ENCODE measurements at regions not wholly inside any gene's neighbourhood (a gene's known extent, or its start where the extent isn't known, plus 50 kb on each side); places are given as distances from the start of the nearest gene placed in this dataset.

DNA sequence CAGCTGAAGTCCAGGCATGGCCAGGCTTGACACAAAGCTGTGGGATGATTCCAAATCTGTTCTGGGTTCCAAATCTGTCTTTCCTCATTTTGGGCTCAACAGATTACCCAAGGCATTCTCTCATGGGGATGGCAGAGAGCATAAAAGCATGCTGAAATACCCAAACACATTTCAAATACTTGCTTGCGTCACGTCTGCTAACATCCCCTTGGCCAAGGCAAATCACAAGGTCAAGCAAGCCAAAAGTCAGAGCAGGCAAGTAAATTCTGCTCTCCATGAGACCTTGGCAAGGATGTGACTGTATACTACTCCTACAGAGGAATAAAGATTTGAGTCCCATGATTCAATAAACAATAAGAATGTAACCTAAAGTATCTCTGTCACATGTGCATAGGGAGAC is 306.7 kb downstream of the EPB41L4A start:
- peak; percentile 38 for FAIRE-seq
- no peak for DNase-seq (ENCODE audit: insufficient read length)
- no peak for TF ChIP-seq TAF1 (IDR thresholded peaks at IDR 0.05; ENCODE audit: borderline replicate concordance, low read depth, low read length)
- no peak for TF ChIP-seq POLR2A (IDR thresholded peaks at IDR 0.05; ENCODE audit: low read depth, low read length)
- TF ChIP-seq POLR2AphosphoS5 (IDR thresholded peaks at IDR 0.05; ENCODE audit: low read depth, low read length) = no peak

DNA sequence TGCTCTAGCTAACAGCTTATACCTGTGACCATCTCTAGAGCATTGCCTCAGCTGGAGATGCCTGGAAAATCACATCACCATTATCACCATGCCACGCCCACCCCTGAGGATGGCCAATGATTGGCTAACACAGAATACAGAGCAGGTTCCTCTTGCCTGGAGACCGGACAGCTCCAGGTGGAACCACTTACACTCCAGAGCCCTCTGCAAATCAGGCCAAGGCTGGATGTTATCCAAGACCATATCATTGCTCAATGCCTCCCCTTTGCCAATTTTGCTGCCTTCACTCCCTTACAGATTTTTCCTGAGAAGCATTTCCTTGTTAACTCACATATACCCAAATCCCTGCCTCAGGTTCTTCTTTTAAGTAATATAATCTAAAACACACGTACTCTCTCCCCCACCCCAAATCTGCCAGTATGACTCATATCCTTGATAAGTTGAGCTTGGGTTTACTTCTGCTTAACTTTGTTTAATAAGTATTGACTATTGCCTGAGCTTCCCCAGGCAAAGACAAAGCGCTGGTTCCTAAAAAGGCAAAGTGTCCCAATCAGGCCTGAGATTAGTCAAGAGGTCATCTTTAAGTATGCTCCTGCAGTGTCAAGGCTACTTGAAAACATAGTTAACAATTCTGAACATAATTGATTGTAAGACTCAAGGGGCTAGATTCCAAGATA is 309.6 kb downstream of the EPB41L4A start:
- DNase-seq (ENCODE audit: insufficient read length) (no peak), FAIRE-seq (peak; percentile 33)
- TF ChIP-seq POLR2AphosphoS5 (IDR thresholded peaks at IDR 0.05; ENCODE audit: low read depth, low read length) (no peak), TAF1 (IDR thresholded peaks at IDR 0.05; ENCODE audit: borderline replicate concordance, low read depth, low read length) (no peak), POLR2A (IDR thresholded peaks at IDR 0.05; ENCODE audit: low read depth, low read length) (no peak)

DNA sequence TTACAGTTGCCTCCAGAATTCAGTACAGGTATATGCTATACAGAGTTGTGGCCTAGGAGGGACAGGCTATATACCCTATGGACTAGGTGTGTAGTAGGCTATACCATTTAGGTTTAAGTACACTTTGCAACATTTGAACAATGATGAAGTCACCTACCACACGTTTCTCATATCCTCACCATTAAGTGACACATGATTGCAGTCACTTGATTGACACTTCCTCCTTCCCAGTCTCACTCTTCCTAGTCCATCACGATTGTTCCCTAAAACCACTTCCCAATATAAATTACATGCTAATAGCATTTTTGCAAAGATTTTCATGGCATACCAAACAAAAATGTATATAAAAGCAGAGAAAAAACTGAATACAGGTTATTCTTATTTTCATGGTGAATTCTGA is 312.2 kb downstream of the EPB41L4A start:
- FAIRE-seq (no peak), DNase-seq (ENCODE audit: insufficient read length) (no peak)
- TF ChIP-seq POLR2AphosphoS5 (IDR thresholded peaks at IDR 0.05; ENCODE audit: low read depth, low read length) (no peak), TAF1 (IDR thresholded peaks at IDR 0.05; ENCODE audit: borderline replicate concordance, low read depth, low read length) (no peak), POLR2A (IDR thresholded peaks at IDR 0.05; ENCODE audit: low read depth, low read length) (no peak)

GRCh38 chr5:112097768-112098167 is 321.3 kb downstream of the EPB41L4A start:
- no peak for DNase-seq (ENCODE audit: insufficient read length)
- TF ChIP-seq TAF1 (IDR thresholded peaks at IDR 0.05; ENCODE audit: borderline replicate concordance, low read depth, low read length) (no peak), POLR2AphosphoS5 (IDR thresholded peaks at IDR 0.05; ENCODE audit: low read depth, low read length) (no peak), POLR2A (IDR thresholded peaks at IDR 0.05; ENCODE audit: low read depth, low read length) (no peak)
- FAIRE-seq = no peak

DNA sequence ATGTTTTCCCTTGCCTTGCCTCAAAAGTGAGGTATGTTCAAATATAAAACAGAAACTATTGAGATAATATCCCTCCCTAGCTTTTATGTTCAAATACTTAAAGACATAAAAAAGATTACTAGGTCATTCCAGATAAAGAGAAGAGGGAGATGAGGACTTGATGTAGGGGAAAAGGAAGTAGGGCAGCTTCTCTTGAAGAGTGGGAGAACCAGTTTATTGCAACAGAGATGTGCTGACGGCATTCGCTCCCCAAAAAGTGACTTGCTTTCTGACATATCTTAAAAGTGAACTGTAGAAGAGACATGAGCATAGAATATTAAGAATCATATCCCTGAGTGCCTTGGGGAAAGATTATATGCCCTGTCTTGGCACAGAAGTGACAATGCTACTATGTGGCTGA is 330.2 kb upstream of the NREP start:
- FAIRE-seq = no peak
- no peak for TF ChIP-seq TAF1 (IDR thresholded peaks at IDR 0.05; ENCODE audit: borderline replicate concordance, low read depth, low read length)
- no peak for TF ChIP-seq POLR2AphosphoS5 (IDR thresholded peaks at IDR 0.05; ENCODE audit: low read depth, low read length)
- TF ChIP-seq POLR2A (IDR thresholded peaks at IDR 0.05; ENCODE audit: low read depth, low read length) = no peak
- no peak for DNase-seq (ENCODE audit: insufficient read length)

GRCh38 chr5:112086740-112087139 is 329.7 kb upstream of the NREP start:
- TF ChIP-seq TAF1 (IDR thresholded peaks at IDR 0.05; ENCODE audit: borderline replicate concordance, low read depth, low read length) (no peak), POLR2A (IDR thresholded peaks at IDR 0.05; ENCODE audit: low read depth, low read length) (no peak), POLR2AphosphoS5 (IDR thresholded peaks at IDR 0.05; ENCODE audit: low read depth, low read length) (no peak)
- DNase-seq (ENCODE audit: insufficient read length) = no peak
- FAIRE-seq = no peak

GRCh38 chr5:112084149-112084548 is 327.2 kb upstream of the NREP start:
- TF ChIP-seq POLR2A (IDR thresholded peaks at IDR 0.05; ENCODE audit: low read depth, low read length) (no peak), TAF1 (IDR thresholded peaks at IDR 0.05; ENCODE audit: borderline replicate concordance, low read depth, low read length) (no peak), POLR2AphosphoS5 (IDR thresholded peaks at IDR 0.05; ENCODE audit: low read depth, low read length) (no peak)

GRCh38 chr5:112083623-112084022 is 326.6 kb upstream of the NREP start:
- no peak for DNase-seq (ENCODE audit: insufficient read length)
- no peak for FAIRE-seq
- TF ChIP-seq POLR2A (IDR thresholded peaks at IDR 0.05; ENCODE audit: low read depth, low read length) (no peak), TAF1 (IDR thresholded peaks at IDR 0.05; ENCODE audit: borderline replicate concordance, low read depth, low read length) (no peak), POLR2AphosphoS5 (IDR thresholded peaks at IDR 0.05; ENCODE audit: low read depth, low read length) (no peak)

More at GRCh38 chr5:112084149-112084548, 327.2 kb upstream of the NREP start:
- no peak for FAIRE-seq
- no peak for DNase-seq (ENCODE audit: insufficient read length)

GRCh38 chr5:112077180-112077579 is 320.2 kb upstream of the NREP start:
- DNase-seq (ENCODE audit: insufficient read length) = no peak
- FAIRE-seq = peak; percentile 87

GRCh38 chr5:112070022-112070421 is 313.0 kb upstream of the NREP start:
- DNase-seq (ENCODE audit: insufficient read length) (no peak), FAIRE-seq (no peak)
- TF ChIP-seq TAF1 (IDR thresholded peaks at IDR 0.05; ENCODE audit: borderline replicate concordance, low read depth, low read length) (no peak), POLR2AphosphoS5 (IDR thresholded peaks at IDR 0.05; ENCODE audit: low read depth, low read length) (no peak), POLR2A (IDR thresholded peaks at IDR 0.05; ENCODE audit: low read depth, low read length) (no peak)

More at GRCh38 chr5:112077180-112077579, 320.2 kb upstream of the NREP start:
- TF ChIP-seq POLR2AphosphoS5 (IDR thresholded peaks at IDR 0.05; ENCODE audit: low read depth, low read length) (no peak), POLR2A (IDR thresholded peaks at IDR 0.05; ENCODE audit: low read depth, low read length) (no peak), TAF1 (IDR thresholded peaks at IDR 0.05; ENCODE audit: borderline replicate concordance, low read depth, low read length) (no peak)

DNA sequence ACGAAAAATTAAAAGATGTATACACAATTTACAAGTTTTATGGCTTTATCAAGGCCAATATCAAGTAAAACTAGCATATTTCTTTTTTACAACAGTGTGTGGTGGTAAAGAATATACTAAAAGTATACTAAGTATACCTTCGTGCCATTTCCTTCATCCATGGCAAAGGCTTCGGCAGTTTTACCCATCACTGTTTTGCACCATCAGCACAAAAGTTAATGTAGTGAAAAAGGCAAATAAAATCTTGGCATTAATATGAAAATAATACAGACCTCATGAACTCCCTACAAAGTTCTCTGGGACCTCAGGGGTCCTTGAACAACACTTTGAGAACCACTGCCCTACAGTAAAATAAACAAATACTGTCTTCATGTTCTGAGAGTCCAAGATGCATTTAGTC is 312.3 kb upstream of the NREP start:
- DNase-seq (ENCODE audit: insufficient read length) (no peak), FAIRE-seq (no peak)
- TF ChIP-seq TAF1 (IDR thresholded peaks at IDR 0.05; ENCODE audit: borderline replicate concordance, low read depth, low read length) (no peak), POLR2A (IDR thresholded peaks at IDR 0.05; ENCODE audit: low read depth, low read length) (no peak), POLR2AphosphoS5 (IDR thresholded peaks at IDR 0.05; ENCODE audit: low read depth, low read length) (no peak)

- TF ChIP-seq POLR2AphosphoS5 (IDR thresholded peaks at IDR 0.05; ENCODE audit: low read depth, low read length) (no peak), POLR2A (IDR thresholded peaks at IDR 0.05; ENCODE audit: low read depth, low read length) (no peak), TAF1 (IDR thresholded peaks at IDR 0.05; ENCODE audit: borderline replicate concordance, low read depth, low read length) (no peak)
- no peak for FAIRE-seq
- DNase-seq (ENCODE audit: insufficient read length) = no peak
These were observed 311.6 kb upstream of the NREP start for GRCh38 chr5:112068593-112068992.
